GM12878 (cell line): ENCODE measurements at regions not wholly inside any gene's neighbourhood (a gene's known extent, or its start where the extent isn't known, plus 50 kb on each side); places are given as distances from the start of the nearest gene placed in this dataset.

Experiments used
- ATAC-seq: fragments of 200-7000 bp; cut with Tn5 transposase; 3 replicates; pipeline ENCODE4 v1.9.1; 2020; ENCODE audit warnings: mild to moderate bottlenecking, moderate library complexity
- BruUV-seq: library from RNA; stranded (reverse); fragments of 400-500 nt; replicated peaks from 2 replicates; lab custom pipeline; 2021; lab: Mats Ljungman, UMichigan
- CTCF ChIA-PET: fragments of 300-600 bp; sonication (Branson Sonifier 250); formaldehyde crosslinking; extraction: SDS; loops from one replicate; lab custom pipeline; 2021; ENCODE audit warnings: inconsistent platforms; lab: Yijun Ruan, JAX
- POLR2A ChIA-PET: fragments of 350-600 bp; formaldehyde crosslinking; extraction: SDS; loops from one replicate; lab custom pipeline; 2021; ENCODE audit warnings: inconsistent platforms; lab: Charles Lee
- RAD21 ChIA-PET: fragments of 300-600 bp; sonication (Branson Sonifier 250); formaldehyde crosslinking; loops from one replicate; lab custom pipeline; 2023; ENCODE audit warnings: antibody characterized with exemption; ENCODE audit not compliant: unreplicated experiment; lab: Charles Lee
- SMC1A ChIA-PET: fragments of 300-600 bp; sonication (Branson Sonifier 250); formaldehyde crosslinking; loops from one replicate; lab custom pipeline; 2023; ENCODE audit not compliant: unreplicated experiment, uncharacterized antibody; lab: Charles Lee
- DNase-seq: peaks from one replicate; pipeline ENCODE4 v3.0.0-alpha.2; 2011; ENCODE audit warnings: low read depth, low spot score
- FAIRE-seq: peaks from 3 replicates; lab custom pipeline; 2011; peaks lifted over from hg19 to GRCh38; lab: Jason Lieb, UNC
- H2AFZ ChIP-seq: 2 replicates; pipeline ENCODE4 v1.6.0; 2011; ENCODE audit warnings: low read depth, low read length, control low read depth; ENCODE audit not compliant: control insufficient read depth
- H3K27ac ChIP-seq: 2 replicates; pipeline ENCODE4 v1.5.1; 2011; ENCODE audit warnings: control low read depth; ENCODE audit not compliant: control insufficient read depth, insufficient read depth
- H3K27me3 ChIP-seq, 2 experiments: replicated peaks in 1 of 2; 2 replicates each; pipeline versions ENCODE4 v1.6.0 to v1.6.1; 2011; ENCODE audit warnings: low read length in 1 of 2; ENCODE audit not compliant: control insufficient read depth in 2 of 2, insufficient read depth in 2 of 2
- H3K36me3 ChIP-seq, 2 experiments: 2 replicates each; pipeline ENCODE4 v1.5.1; 2011; ENCODE audit warnings: low read length in 1 of 2; ENCODE audit not compliant: control insufficient read depth in 2 of 2, insufficient read depth in 2 of 2
- H3K4me1 ChIP-seq: 2 replicates; pipeline ENCODE4 v1.6.1; 2011; ENCODE audit warnings: mild to moderate bottlenecking, low read length, moderate library complexity, mixed read lengths; ENCODE audit not compliant: control insufficient read depth, insufficient read depth
- H3K4me2 ChIP-seq: 2 replicates; pipeline ENCODE4 v1.6.0; 2011; ENCODE audit warnings: control low read depth; ENCODE audit not compliant: control insufficient read depth, insufficient read depth
- H3K4me3 ChIP-seq: fragments of 200-600 bp; sonication (generic); 2 replicates; pipeline ENCODE4 v1.5.1; 2016
- H3K79me2 ChIP-seq: 2 replicates; pipeline ENCODE4 v1.6.0; 2011; ENCODE audit warnings: low read length; ENCODE audit not compliant: control insufficient read depth, insufficient read depth
- H3K9ac ChIP-seq: 2 replicates; pipeline ENCODE4 v1.8.0; 2011; ENCODE audit warnings: low read length, control low read depth, mixed read lengths; ENCODE audit not compliant: control insufficient read depth, insufficient read depth
- H3K9me3 ChIP-seq: replicated peaks from 3 replicates; pipeline ENCODE4 v1.5.1; 2011; ENCODE audit warnings: mild to moderate bottlenecking, low read length; ENCODE audit not compliant: control insufficient read depth, insufficient read depth
- H4K20me1 ChIP-seq: 2 replicates; pipeline ENCODE4 v1.6.0; 2011; ENCODE audit not compliant: control insufficient read depth, insufficient read depth
- BRCA1 ChIP-seq: IDR thresholded peaks from 2 replicates; pipeline ENCODE4 v1.6.1; 2011; ENCODE audit warnings: low read depth, low read length, improper control_type of control experiment
- GABPA ChIP-seq: IDR thresholded peaks from 2 replicates; pipeline ENCODE4 v1.6.1; 2014; ENCODE audit warnings: antibody characterized with exemption, low read depth, mild to moderate bottlenecking, inconsistent platforms
- HDGF ChIP-seq: fragments of 450-650 bp; IDR thresholded peaks from 2 replicates; pipeline ENCODE4 v1.6.1; 2016; ENCODE audit warnings: antibody characterized with exemption
- MYB ChIP-seq: fragments of 150-350 bp; IDR thresholded peaks from 2 replicates; pipeline ENCODE4 v1.6.1; 2014; ENCODE audit warnings: mild to moderate bottlenecking, low read depth, low read length, borderline replicate concordance
- RFX5 ChIP-seq: IDR thresholded peaks from 2 replicates; pipeline ENCODE4 v1.6.1; 2011; ENCODE audit warnings: low read depth, low read length, improper control_type of control experiment
- SMAD5 ChIP-seq: IDR thresholded peaks from 2 replicates; pipeline ENCODE4 v1.6.1; 2016; ENCODE audit warnings: antibody characterized with exemption, low read depth
- TCF7 ChIP-seq: IDR thresholded peaks from 2 replicates; pipeline ENCODE4 v1.6.1; 2014; ENCODE audit warnings: antibody characterized with exemption, borderline replicate concordance
- WGBS: methylation state at CpG from one replicate; pipeline ENCODE4 v1.1.6; 2016; ENCODE audit warnings: low lambda C conversion rate; ENCODE audit not compliant: insufficient replicate concordance, insufficient coverage; ENCODE audit errors: missing lambda C conversion rate; 5-methylcytosine and 5-hydroxymethylcytosine counted together
- in situ Hi-C: fragments of 300-500 bp; cut with MboI; formaldehyde crosslinking; loops from 9 replicates; pipeline ENCODE4 v1.14.3; 2018; ENCODE audit warnings: mixed read lengths
- intact Hi-C: fragments of 100-400 bp; cut with micrococcal nuclease; formaldehyde crosslinking; loops from one replicate; pipeline ENCODE4 v1.14.2; 2022; ENCODE audit not compliant: unreplicated experiment
- TF ChIP-seq, protein P1 (sequence below): fragments of 450-650 bp; IDR thresholded peaks from 2 replicates; pipeline ENCODE4 v1.6.1; 2017; ENCODE audit warnings: mild to moderate bottlenecking, moderate library complexity
- TF ChIP-seq, protein P2 (sequence below): fragments of 450-650 bp; IDR thresholded peaks from 2 replicates; pipeline ENCODE4 v1.6.1; 2018; ENCODE audit warnings: mild to moderate bottlenecking, low read depth, moderate library complexity; ENCODE audit not compliant: partially characterized antibody
- TF ChIP-seq, protein P3 (sequence below): fragments of 450-650 bp; IDR thresholded peaks from 2 replicates; pipeline ENCODE4 v1.6.1; 2017; ENCODE audit warnings: low read depth, mild to moderate bottlenecking, moderate library complexity
- TF ChIP-seq, protein P4 (sequence below): IDR thresholded peaks from 2 replicates; pipeline ENCODE4 v1.6.1; 2011; ENCODE audit warnings: low read depth, low read length, improper control_type of control experiment, borderline replicate concordance

DNA sequence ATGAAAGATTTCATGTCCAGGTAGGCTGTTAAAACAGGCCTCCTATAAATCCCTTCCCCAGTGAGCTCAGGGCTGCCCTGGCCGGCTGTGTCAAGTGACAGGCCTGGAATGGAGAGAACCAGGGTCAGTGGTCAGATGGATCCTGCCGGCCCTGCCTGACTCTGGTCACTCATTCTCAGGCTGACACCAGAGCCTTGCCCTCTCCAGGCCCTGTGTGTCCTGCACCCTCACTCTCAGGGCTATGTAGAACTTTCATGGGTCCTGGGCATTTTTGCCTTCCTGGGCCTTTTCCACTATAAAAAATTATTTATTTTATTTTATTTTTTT lies 82.0 kb upstream of the RGPD5 start:
- H3K9ac ChIP-seq: no peak overlapping the region
- POLR2A ChIA-PET: interaction anchor here (0.6 kb wide), 1 partner anchor 18 kb away, joined by 3 read pairs; no protein-coding TSS in a partner anchor
- FAIRE-seq (no peak), DNase-seq (no peak), ATAC-seq (no peak)
- H3K27ac ChIP-seq: no peak overlapping the region
- no peaks in the 10 kb centered on the region for H4K20me1 ChIP-seq
- H3K4me2 ChIP-seq: no peak overlapping the region
- CTCF ChIA-PET: interaction anchor here (0.6 to 2.3 kb wide), 3 partner anchors 152 to 182 kb away, joined by 3 to 12 read pairs (median 4); no protein-coding TSS in a partner anchor
- no peaks in the 10 kb centered on the region for H3K27me3 ChIP-seq
- SMC1A ChIA-PET: interaction anchor here (0.6 to 1.7 kb wide), 3 partner anchors 14 to 166 kb away, joined by 3 to 6 read pairs (median 3); no protein-coding TSS in a partner anchor
- no peaks in the 10 kb centered on the region for H3K79me2 ChIP-seq
- no TSS peak for BruUV-seq
- in situ Hi-C loops: no loop called here
- no peak overlapping the region for H3K4me3 ChIP-seq
- no peak overlapping the region for H2AFZ ChIP-seq
- no peaks in the 10 kb centered on the region for H3K36me3 ChIP-seq
- no peaks in the 10 kb centered on the region for H3K9me3 ChIP-seq
- RAD21 ChIA-PET: interaction anchor here (0.6 to 1.8 kb wide), 3 partner anchors 21 to 172 kb away, joined by 3 to 10 read pairs (median 3); no protein-coding TSS in a partner anchor
- 94% methylated on average over 2 of the region's 2 CpGs for WGBS
- peaks cover 7% of the 10 kb centered on the region; the same call in 1 of the 2 replicates for H3K4me1 ChIP-seq
- intact Hi-C loops: loop anchor here (10.0 kb wide), 1 partner anchor 167 kb away; no protein-coding TSS in a partner anchor
- TF ChIP-seq TCF7 (no peak), MYB (no peak), HDGF (no peak), RFX5 (no peak), SMAD5 (no peak), BRCA1 (no peak), GABPA (no peak)
- TF ChIP-seq, protein P1, sequence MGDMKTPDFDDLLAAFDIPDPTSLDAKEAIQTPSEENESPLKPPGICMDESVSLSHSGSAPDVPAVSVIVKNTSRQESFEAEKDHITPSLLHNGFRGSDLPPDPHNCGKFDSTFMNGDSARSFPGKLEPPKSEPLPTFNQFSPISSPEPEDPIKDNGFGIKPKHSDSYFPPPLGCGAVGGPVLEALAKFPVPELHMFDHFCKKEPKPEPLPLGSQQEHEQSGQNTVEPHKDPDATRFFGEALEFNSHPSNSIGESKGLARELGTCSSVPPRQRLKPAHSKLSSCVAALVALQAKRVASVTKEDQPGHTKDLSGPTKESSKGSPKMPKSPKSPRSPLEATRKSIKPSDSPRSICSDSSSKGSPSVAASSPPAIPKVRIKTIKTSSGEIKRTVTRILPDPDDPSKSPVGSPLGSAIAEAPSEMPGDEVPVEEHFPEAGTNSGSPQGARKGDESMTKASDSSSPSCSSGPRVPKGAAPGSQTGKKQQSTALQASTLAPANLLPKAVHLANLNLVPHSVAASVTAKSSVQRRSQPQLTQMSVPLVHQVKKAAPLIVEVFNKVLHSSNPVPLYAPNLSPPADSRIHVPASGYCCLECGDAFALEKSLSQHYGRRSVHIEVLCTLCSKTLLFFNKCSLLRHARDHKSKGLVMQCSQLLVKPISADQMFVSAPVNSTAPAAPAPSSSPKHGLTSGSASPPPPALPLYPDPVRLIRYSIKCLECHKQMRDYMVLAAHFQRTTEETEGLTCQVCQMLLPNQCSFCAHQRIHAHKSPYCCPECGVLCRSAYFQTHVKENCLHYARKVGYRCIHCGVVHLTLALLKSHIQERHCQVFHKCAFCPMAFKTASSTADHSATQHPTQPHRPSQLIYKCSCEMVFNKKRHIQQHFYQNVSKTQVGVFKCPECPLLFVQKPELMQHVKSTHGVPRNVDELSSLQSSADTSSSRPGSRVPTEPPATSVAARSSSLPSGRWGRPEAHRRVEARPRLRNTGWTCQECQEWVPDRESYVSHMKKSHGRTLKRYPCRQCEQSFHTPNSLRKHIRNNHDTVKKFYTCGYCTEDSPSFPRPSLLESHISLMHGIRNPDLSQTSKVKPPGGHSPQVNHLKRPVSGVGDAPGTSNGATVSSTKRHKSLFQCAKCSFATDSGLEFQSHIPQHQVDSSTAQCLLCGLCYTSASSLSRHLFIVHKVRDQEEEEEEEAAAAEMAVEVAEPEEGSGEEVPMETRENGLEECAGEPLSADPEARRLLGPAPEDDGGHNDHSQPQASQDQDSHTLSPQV: no peak
- TF ChIP-seq, protein P2, sequence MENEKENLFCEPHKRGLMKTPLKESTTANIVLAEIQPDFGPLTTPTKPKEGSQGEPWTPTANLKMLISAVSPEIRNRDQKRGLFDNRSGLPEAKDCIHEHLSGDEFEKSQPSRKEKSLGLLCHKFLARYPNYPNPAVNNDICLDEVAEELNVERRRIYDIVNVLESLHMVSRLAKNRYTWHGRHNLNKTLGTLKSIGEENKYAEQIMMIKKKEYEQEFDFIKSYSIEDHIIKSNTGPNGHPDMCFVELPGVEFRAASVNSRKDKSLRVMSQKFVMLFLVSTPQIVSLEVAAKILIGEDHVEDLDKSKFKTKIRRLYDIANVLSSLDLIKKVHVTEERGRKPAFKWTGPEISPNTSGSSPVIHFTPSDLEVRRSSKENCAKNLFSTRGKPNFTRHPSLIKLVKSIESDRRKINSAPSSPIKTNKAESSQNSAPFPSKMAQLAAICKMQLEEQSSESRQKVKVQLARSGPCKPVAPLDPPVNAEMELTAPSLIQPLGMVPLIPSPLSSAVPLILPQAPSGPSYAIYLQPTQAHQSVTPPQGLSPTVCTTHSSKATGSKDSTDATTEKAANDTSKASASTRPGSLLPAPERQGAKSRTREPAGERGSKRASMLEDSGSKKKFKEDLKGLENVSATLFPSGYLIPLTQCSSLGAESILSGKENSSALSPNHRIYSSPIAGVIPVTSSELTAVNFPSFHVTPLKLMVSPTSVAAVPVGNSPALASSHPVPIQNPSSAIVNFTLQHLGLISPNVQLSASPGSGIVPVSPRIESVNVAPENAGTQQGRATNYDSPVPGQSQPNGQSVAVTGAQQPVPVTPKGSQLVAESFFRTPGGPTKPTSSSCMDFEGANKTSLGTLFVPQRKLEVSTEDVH: no peak
- TF ChIP-seq, protein P3, sequence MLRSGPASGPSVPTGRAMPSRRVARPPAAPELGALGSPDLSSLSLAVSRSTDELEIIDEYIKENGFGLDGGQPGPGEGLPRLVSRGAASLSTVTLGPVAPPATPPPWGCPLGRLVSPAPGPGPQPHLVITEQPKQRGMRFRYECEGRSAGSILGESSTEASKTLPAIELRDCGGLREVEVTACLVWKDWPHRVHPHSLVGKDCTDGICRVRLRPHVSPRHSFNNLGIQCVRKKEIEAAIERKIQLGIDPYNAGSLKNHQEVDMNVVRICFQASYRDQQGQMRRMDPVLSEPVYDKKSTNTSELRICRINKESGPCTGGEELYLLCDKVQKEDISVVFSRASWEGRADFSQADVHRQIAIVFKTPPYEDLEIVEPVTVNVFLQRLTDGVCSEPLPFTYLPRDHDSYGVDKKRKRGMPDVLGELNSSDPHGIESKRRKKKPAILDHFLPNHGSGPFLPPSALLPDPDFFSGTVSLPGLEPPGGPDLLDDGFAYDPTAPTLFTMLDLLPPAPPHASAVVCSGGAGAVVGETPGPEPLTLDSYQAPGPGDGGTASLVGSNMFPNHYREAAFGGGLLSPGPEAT: no peak
- TF ChIP-seq, protein P4, sequence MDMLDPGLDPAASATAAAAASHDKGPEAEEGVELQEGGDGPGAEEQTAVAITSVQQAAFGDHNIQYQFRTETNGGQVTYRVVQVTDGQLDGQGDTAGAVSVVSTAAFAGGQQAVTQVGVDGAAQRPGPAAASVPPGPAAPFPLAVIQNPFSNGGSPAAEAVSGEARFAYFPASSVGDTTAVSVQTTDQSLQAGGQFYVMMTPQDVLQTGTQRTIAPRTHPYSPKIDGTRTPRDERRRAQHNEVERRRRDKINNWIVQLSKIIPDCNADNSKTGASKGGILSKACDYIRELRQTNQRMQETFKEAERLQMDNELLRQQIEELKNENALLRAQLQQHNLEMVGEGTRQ: no peak
